PC-3 (cell line): ENCODE measurements at regions not wholly inside any gene's neighbourhood (a gene's known extent, or its start where the extent isn't known, plus 50 kb on each side); places are given as distances from the start of the nearest gene placed in this dataset.

Experiments used
- ATAC-seq: fragments of 200-7000 bp; cut with Tn5 transposase; 2 replicates; pipeline ENCODE4 v1.9.1; 2020; ENCODE audit warnings: mild to moderate bottlenecking, moderate library complexity
- BruUV-seq: library from RNA; stranded (reverse); fragments of 400-500 nt; replicated peaks from 2 replicates; lab custom pipeline; 2021; lab: Mats Ljungman, UMichigan
- CTCF ChIA-PET: fragments of 300-600 bp; sonication (Branson Sonifier 250); formaldehyde crosslinking; loops from one replicate; lab custom pipeline; 2022; ENCODE audit warnings: antibody characterized with exemption; lab: Charles Lee
- POLR2A ChIA-PET: fragments of 300-600 bp; sonication (Branson Sonifier 250); formaldehyde crosslinking; loops from one replicate; lab custom pipeline; 2022; ENCODE audit warnings: antibody characterized with exemption; ENCODE audit not compliant: unreplicated experiment; lab: Charles Lee
- DNase-seq: peaks from one replicate; pipeline ENCODE4 v3.0.0-alpha.2; 2015
- H2AFZ ChIP-seq: fragments of 300-600 bp; sonication (generic); 2 replicates; pipeline ENCODE4 v1.6.0; 2016; ENCODE audit warnings: antibody characterized with exemption, low read length
- H3F3A ChIP-seq: fragments of 300-600 bp; sonication (generic); one replicate; pipeline ENCODE4 v1.6.0; 2017; ENCODE audit warnings: antibody characterized with exemption, low read length, control low read depth, mild to moderate bottlenecking; ENCODE audit not compliant: unreplicated experiment
- H3K27ac ChIP-seq: fragments of 300-600 bp; sonication (generic); 2 replicates; pipeline ENCODE4 v1.5.1; 2016; ENCODE audit warnings: mild to moderate bottlenecking, low read length
- H3K27me3 ChIP-seq: fragments of 300-600 bp; sonication (generic); 2 replicates; pipeline ENCODE4 v1.6.1; 2016; ENCODE audit warnings: low read length, mixed read lengths
- H3K36me3 ChIP-seq: fragments of 300-600 bp; sonication (generic); 2 replicates; pipeline ENCODE4 v1.6.1; 2016; ENCODE audit warnings: low read depth, mixed run types, low read length, mixed read lengths
- H3K4me1 ChIP-seq: fragments of 300-600 bp; sonication (generic); 2 replicates; pipeline ENCODE4 v1.5.1; 2016; ENCODE audit warnings: low read length; ENCODE audit not compliant: insufficient read depth
- H3K4me2 ChIP-seq: fragments of 300-600 bp; sonication (generic); 2 replicates; pipeline ENCODE4 v1.6.0; 2016; ENCODE audit warnings: low read length
- H3K4me3 ChIP-seq: fragments of 300-600 bp; sonication (generic); 2 replicates; pipeline ENCODE4 v1.5.1; 2016; ENCODE audit warnings: mild to moderate bottlenecking, low read length, mixed read lengths
- H3K79me2 ChIP-seq: fragments of 300-600 bp; sonication (generic); 2 replicates; pipeline ENCODE4 v1.6.1; 2017; ENCODE audit warnings: low read length, mixed read lengths
- H3K9ac ChIP-seq: fragments of 300-600 bp; sonication (generic); 2 replicates; pipeline ENCODE4 v1.6.0; 2016; ENCODE audit warnings: mild to moderate bottlenecking, low read length
- H3K9me2 ChIP-seq: fragments of 300-600 bp; sonication (generic); replicated peaks from 2 replicates; pipeline ENCODE4 v1.6.1; 2016; ENCODE audit warnings: mixed run types, low read length, mixed read lengths
- H3K9me3 ChIP-seq: fragments of 300-600 bp; sonication (generic); 2 replicates; pipeline ENCODE4 v1.6.1; 2016; ENCODE audit warnings: low read length, mixed read lengths
- H4K20me1 ChIP-seq: fragments of 300-600 bp; sonication (generic); 2 replicates; pipeline ENCODE4 v1.6.1; 2016; ENCODE audit warnings: low read length, mixed read lengths
- EZH2 ChIP-seq: fragments of 300-600 bp; sonication (generic); IDR thresholded peaks from one replicate; pipeline ENCODE4 v1.6.1; 2017; ENCODE audit warnings: antibody characterized with exemption, mild to moderate bottlenecking, low read length; ENCODE audit not compliant: unreplicated experiment
- EZH2phosphoT487 ChIP-seq: fragments of 300-600 bp; sonication (generic); IDR thresholded peaks from 2 replicates; pipeline ENCODE4 v1.6.1; 2018; ENCODE audit warnings: mild to moderate bottlenecking, antibody characterized with exemption, low read length, borderline replicate concordance
- intact Hi-C: fragments of 100-400 bp; cut with micrococcal nuclease; formaldehyde crosslinking; loops from 2 replicates; pipeline ENCODE4 v1.9.0; 2023
- TF ChIP-seq, protein P1 (sequence below): fragments of 300-600 bp; sonication (generic); conservative IDR thresholded peaks from 2 replicates; pipeline ENCODE4 v1.5.1; 2017; ENCODE audit warnings: antibody characterized with exemption, low read depth, mild to moderate bottlenecking, low read length

- H2AFZ ChIP-seq = no peak overlapping the region
- H3F3A ChIP-seq = no peaks in the 10 kb centered on the region
- ATAC-seq (no peak), DNase-seq (no peak)
- no peaks in the 10 kb centered on the region for H3K27me3 ChIP-seq
- no peak overlapping the region for H3K9ac ChIP-seq
- 0 out of 2 replicates have a peak, but pooled peaks cover 8% of the 10 kb centered on the region for H3K9me3 ChIP-seq
- H3K4me2 ChIP-seq = no peak overlapping the region
- H3K4me3 ChIP-seq = no peak overlapping the region
- BruUV-seq = no TSS peak
- intact Hi-C loops = no loop called here
- no peak overlapping the region for H3K27ac ChIP-seq
- POLR2A ChIA-PET = no interaction called here
- CTCF ChIA-PET = no interaction called here
- no peaks in the 10 kb centered on the region for H3K36me3 ChIP-seq
- H3K9me2 ChIP-seq = no peaks in the 10 kb centered on the region
- no peak for TF ChIP-seq EZH2phosphoT487
- TF ChIP-seq EZH2 = no peak
- TF ChIP-seq, protein P1, sequence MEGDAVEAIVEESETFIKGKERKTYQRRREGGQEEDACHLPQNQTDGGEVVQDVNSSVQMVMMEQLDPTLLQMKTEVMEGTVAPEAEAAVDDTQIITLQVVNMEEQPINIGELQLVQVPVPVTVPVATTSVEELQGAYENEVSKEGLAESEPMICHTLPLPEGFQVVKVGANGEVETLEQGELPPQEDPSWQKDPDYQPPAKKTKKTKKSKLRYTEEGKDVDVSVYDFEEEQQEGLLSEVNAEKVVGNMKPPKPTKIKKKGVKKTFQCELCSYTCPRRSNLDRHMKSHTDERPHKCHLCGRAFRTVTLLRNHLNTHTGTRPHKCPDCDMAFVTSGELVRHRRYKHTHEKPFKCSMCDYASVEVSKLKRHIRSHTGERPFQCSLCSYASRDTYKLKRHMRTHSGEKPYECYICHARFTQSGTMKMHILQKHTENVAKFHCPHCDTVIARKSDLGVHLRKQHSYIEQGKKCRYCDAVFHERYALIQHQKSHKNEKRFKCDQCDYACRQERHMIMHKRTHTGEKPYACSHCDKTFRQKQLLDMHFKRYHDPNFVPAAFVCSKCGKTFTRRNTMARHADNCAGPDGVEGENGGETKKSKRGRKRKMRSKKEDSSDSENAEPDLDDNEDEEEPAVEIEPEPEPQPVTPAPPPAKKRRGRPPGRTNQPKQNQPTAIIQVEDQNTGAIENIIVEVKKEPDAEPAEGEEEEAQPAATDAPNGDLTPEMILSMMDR = no peak
- H3K4me1 ChIP-seq = no peaks in the 10 kb centered on the region
- H3K79me2 ChIP-seq = no peaks in the 10 kb centered on the region
- no peaks in the 10 kb centered on the region for H4K20me1 ChIP-seq
Measured at GRCh38 chr4:125020089-125021034, 294.4 kb upstream of the FAT4 start.

DNA sequence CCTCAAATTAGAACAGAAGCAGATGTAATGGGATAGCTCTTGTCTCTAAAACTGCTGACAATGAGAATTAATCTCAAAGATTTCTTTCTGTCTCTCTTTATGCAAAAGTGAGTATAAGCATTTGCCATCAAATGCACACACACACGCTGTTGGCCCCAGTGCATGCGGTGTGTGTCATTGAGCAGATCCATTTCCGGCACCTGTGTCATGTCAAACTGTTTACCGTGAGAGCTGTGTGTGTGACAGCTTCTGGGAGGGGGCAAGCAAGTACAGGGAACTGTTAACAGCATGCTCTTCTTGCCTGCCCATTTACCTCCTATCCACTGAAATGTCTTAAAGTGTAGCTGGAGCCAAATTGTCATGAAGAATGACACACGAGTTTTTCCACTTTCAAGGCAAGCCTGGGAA is 297.9 kb upstream of the FAT4 start:
- Histone ChIP-seq H3K9me2 (no peaks in the 10 kb centered on the region), H3K9ac (no peak overlapping the region), H2AFZ (no peak overlapping the region), H3K4me1 (no peaks in the 10 kb centered on the region), H3K79me2 (no peaks in the 10 kb centered on the region), H3K27ac (no peak overlapping the region), H3K27me3 (no peaks in the 10 kb centered on the region), H3K9me3 (0 out of 2 replicates have a peak, but pooled peaks cover 8% of the 10 kb centered on the region), H3K36me3 (no peaks in the 10 kb centered on the region), H3K4me3 (no peak overlapping the region), H3K4me2 (no peak overlapping the region), H3F3A (no peaks in the 10 kb centered on the region), H4K20me1 (no peaks in the 10 kb centered on the region)
- ChIA-PET POLR2A (no interaction called here), CTCF (no interaction called here)
- intact Hi-C loops = no loop called here
- ATAC-seq = no peak
- DNase-seq = no peak
- no TSS peak for BruUV-seq
- TF ChIP-seq EZH2 (no peak), EZH2phosphoT487 (no peak)
- TF ChIP-seq, protein P1 = no peak

GRCh38 chr4:125013891-125014290 is 300.9 kb upstream of the FAT4 start:
- Histone ChIP-seq H3K27ac (no peak overlapping the region), H3K4me1 (no peaks in the 10 kb centered on the region)

More at GRCh38 chr4:125013891-125014290, 300.9 kb upstream of the FAT4 start:
- Histone ChIP-seq H3K9me3 (0 out of 2 replicates have a peak, but pooled peaks cover under 1% of the 10 kb centered on the region), H3K9me2 (no peaks in the 10 kb centered on the region), H2AFZ (no peak overlapping the region), H3K36me3 (no peaks in the 10 kb centered on the region), H3K27me3 (no peaks in the 10 kb centered on the region), H3K4me3 (no peak overlapping the region), H3F3A (no peaks in the 10 kb centered on the region), H4K20me1 (no peaks in the 10 kb centered on the region), H3K79me2 (no peaks in the 10 kb centered on the region), H3K9ac (no peak overlapping the region), H3K4me2 (no peak overlapping the region)
- DNase-seq (peak; percentile 3), ATAC-seq (no peak)
- intact Hi-C loops = no loop called here
- ChIA-PET CTCF (no interaction called here), POLR2A (no interaction called here)
- TF ChIP-seq EZH2 = no peak
- TF ChIP-seq, protein P1 = no peak
- TF ChIP-seq EZH2phosphoT487 = no peak
- BruUV-seq = no TSS peak
